Brain microvascular endothelial cell (primary cell): ENCODE measurements at regions not wholly inside any gene's neighbourhood (a gene's known extent, or its start where the extent isn't known, plus 50 kb on each side); places are given as distances from the start of the nearest gene placed in this dataset.
A peak's percentile ranks its signal among the peaks of the same experiment; 100 is the strongest.

Experiments used
- DNase-seq: peaks from one replicate; pipeline ENCODE4 v3.0.0-alpha.2; 2020
- H3K27ac ChIP-seq: fragments of 250-450 bp; sonication (Bioruptor Pico); 2 replicates; pipeline ENCODE4 v1.5.1; 2020; ENCODE audit warnings: mild to moderate bottlenecking, moderate library complexity
- H3K27me3 ChIP-seq: fragments of 250-450 bp; sonication (Bioruptor Pico); replicated peaks from 2 replicates; pipeline ENCODE4 v1.5.1; 2020; ENCODE audit warnings: mild to moderate bottlenecking
- H3K36me3 ChIP-seq: fragments of 250-450 bp; sonication (Bioruptor Pico); replicated peaks from 2 replicates; pipeline ENCODE4 v1.5.1; 2020; ENCODE audit warnings: mild to moderate bottlenecking
- H3K4me3 ChIP-seq: 2 replicates; pipeline ENCODE4 v1.5.1; 2011; ENCODE audit warnings: low read depth, mild to moderate bottlenecking, control low read depth, low read length, moderate library complexity
- in situ Hi-C: cut with HindIII; loops from 2 replicates; pipeline ENCODE4 v1.10.0; 2017; ENCODE audit warnings: low sequenced_read_pairs, low pct_ligation_motif_present
- TF ChIP-seq, protein P1 (sequence below): IDR thresholded peaks from 2 replicates; pipeline ENCODE4 v1.5.1; 2011; ENCODE audit warnings: low read depth, mild to moderate bottlenecking, moderate library complexity, low read length, control low read depth, inconsistent platforms; ENCODE audit errors: missing control alignments

DNA sequence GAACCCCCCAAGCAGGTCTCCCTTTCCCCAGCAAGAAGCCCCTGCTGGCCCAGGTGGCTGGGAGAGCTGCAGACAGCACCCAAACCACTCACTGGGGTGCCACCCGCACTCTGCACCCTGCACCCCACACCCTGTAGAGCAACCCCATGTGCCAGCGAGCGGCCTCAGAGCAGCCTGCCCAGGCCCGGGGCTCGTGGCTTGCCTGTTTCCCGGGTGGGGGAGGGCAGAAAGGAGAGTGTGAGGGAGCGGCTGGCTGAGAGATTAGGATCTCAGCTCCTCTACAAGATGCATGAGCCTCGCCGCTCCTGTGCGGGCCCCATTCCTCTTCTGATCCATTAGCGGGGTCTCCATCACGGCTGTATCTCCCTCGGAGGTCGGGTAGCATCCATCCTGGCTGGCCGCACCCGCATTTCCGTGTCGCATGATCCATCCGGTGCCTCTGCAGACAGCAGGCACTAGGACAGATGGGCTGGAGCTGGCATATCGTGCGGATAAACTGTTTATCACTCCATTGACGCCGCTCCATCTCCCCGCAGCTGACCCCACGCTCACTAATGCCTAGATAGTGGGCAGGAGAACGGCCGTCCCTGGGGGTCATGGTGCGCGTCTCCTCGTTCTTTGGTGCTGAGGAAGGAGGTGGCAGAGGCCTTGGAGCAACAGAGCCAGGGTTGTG is 54.4 kb downstream of the MRPL36 start:
- Histone ChIP-seq H3K27me3 (no peaks in the 10 kb centered on the region), H3K36me3 (no peaks in the 10 kb centered on the region), H3K4me3 (no peak overlapping the region), H3K27ac (no peak overlapping the region)
- TF ChIP-seq, protein P1, sequence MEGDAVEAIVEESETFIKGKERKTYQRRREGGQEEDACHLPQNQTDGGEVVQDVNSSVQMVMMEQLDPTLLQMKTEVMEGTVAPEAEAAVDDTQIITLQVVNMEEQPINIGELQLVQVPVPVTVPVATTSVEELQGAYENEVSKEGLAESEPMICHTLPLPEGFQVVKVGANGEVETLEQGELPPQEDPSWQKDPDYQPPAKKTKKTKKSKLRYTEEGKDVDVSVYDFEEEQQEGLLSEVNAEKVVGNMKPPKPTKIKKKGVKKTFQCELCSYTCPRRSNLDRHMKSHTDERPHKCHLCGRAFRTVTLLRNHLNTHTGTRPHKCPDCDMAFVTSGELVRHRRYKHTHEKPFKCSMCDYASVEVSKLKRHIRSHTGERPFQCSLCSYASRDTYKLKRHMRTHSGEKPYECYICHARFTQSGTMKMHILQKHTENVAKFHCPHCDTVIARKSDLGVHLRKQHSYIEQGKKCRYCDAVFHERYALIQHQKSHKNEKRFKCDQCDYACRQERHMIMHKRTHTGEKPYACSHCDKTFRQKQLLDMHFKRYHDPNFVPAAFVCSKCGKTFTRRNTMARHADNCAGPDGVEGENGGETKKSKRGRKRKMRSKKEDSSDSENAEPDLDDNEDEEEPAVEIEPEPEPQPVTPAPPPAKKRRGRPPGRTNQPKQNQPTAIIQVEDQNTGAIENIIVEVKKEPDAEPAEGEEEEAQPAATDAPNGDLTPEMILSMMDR, result no peak
- in situ Hi-C loops, result no loop called here
- DNase-seq, result no peak

DNA sequence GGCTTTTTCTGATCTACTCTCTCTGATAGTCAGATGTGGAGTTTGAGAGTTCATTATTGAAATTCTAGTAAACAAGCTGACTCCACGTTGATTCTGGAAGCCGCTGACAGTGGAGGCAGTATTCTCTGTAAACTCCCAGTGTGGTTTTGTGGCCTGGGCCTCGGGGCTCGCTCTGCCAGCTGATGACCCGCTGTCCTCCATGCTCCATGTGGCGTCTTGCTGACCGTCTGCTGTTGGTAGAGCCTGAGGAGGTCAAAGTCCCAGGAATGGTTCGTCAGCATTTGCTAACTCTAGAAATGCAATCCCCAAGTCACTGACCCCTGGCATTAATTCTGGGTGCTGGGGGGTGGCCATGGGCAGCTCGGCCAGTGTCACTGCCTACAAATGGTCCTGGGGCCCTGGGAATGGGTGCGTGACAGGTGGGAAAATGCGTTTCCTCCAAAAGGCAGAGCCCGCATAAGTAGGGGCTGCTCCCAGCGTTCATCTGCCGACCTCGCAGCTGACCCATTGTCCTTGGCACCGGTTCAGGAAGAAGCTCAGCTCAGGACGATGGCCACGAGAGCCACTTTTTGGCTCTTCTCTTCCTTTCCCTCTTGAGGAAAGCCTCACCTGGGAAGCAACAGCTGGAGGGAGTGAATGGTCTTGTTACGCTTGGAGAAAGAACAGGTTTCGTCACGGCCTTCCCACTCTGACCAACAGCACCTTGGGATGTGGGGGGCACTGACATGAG is 55.1 kb downstream of the MRPL36 start:
- Histone ChIP-seq H3K4me3 (no peak overlapping the region), H3K27ac (no peak overlapping the region), H3K36me3 (no peaks in the 10 kb centered on the region), H3K27me3 (no peaks in the 10 kb centered on the region)
- TF ChIP-seq, protein P1, result no peak
- in situ Hi-C loops, result no loop called here
- no peak for DNase-seq

DNA sequence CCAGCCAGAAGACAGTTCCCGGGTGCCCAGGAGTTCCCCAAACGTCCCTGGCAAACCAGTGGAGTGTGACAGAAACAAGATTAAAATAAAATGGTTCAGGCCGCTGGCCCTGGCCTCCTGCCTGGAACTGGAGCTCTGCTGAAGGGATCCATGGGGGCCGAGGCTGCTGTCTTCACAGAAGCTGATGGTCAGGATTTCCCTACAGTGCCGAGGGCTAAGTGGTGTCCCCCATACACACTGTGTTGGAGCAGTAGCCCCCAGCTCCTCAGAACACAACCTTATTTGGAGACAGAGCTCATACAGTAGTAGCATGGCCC is 55.9 kb downstream of the MRPL36 start:
- in situ Hi-C loops, result no loop called here
- H3K36me3 ChIP-seq, result no peaks in the 10 kb centered on the region
- no peaks in the 10 kb centered on the region for H3K27me3 ChIP-seq
- DNase-seq, result no peak
- no peak overlapping the region for H3K4me3 ChIP-seq
- TF ChIP-seq, protein P1, result no peak
- no peak overlapping the region for H3K27ac ChIP-seq

DNA sequence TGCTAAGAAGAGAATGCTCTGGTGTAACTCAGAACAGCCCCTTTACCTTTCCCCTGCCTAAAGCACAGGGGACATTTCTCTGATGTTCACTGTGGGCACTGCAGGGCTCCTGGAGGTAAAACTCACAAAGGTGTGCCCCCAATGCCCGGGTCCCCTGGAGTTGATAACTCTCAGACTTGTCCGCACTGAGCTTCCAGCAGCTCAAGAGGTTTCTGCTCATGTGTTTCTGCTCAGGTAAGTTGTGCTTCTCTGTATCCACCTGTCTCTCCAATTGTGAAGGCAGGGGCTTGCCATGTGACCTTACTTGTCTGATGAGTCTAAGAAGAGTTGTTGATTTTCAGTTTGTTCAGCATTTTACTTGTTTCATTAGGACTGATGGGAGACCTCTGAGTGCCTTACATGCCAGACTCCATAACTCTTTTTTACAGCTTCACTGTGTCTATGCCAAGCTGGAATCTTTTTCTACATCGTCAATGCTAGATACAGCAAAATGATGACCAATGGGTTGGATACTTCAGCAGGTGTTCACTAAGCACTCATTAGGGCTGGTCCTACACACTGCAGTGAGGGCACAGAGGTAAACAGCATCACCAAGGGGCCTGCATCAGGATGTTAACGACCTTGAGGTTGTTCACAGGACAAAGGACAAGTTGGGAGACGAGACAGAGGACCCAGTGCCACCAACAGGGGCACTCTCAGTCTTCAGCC is 56.4 kb downstream of the MRPL36 start:
- H3K36me3 ChIP-seq, result no peaks in the 10 kb centered on the region
- H3K4me3 ChIP-seq, result no peak overlapping the region
- no peak overlapping the region for H3K27ac ChIP-seq
- no peaks in the 10 kb centered on the region for H3K27me3 ChIP-seq
- in situ Hi-C loops, result no loop called here
- TF ChIP-seq, protein P1, result no peak
- no peak for DNase-seq

DNA sequence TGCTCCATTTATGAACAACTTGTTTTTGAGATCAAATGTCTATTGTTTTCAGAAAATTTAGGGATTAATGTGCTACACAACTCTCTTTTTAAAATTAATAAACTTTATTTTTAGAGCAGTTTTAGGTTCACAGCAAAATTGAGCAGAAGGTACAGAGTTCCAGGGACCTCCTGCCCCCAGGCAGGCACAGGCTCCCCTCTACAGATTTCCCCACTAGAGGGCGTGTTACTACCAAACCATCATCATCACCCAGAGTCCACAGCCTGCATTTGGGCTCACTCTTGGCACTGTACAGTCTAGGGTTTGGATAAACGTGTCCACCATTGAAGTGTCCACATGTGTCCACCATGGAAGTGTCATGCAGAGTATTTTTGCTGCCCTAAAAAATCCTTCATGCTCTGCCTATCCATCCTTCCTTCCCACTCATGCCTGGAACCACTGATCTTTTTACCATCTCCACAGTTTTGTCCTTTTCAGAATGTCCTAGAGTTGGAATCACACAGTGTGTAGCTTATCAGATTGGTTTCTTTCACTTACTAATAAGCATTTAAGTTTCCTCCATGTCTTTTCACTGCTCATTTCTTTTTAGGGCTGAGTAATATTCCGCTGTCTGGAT is 61.7 kb downstream of the MRPL36 start:
- H3K36me3 ChIP-seq, result no peaks in the 10 kb centered on the region
- no peaks in the 10 kb centered on the region for H3K27me3 ChIP-seq
- no peak overlapping the region for H3K27ac ChIP-seq
- in situ Hi-C loops, result no loop called here
- H3K4me3 ChIP-seq, result no peak overlapping the region
- TF ChIP-seq, protein P1, result peak; percentile 72
- peak; percentile 18 for DNase-seq
